ENCODE measurements at regions not wholly inside any gene's neighbourhood (a gene's known extent, or its start where the extent isn't known, plus 50 kb on each side); places are given as distances from the start of the nearest gene placed in this dataset.
"Not testable (repeated sequence)": the region's sequence is repeated elsewhere in the genome, so short reads cannot be mapped to it uniquely, and the experiment has no call there.

- DNase-seq (ENCODE audit: low read depth), result not testable (repeated sequence)
Measured at GRCh38 chr21:35466681-35467080, 417.6 kb upstream of the RUNX1 start.

- DNase-seq (ENCODE audit: low read depth), result no peak
Measured at GRCh38 chr21:35465741-35466140, 416.6 kb upstream of the RUNX1 start.

GRCh38 chr21:35461700-35462099 is 412.6 kb upstream of the RUNX1 start:
- no peak for DNase-seq (ENCODE audit: low read depth)

GRCh38 chr21:35460441-35460840 is 411.3 kb upstream of the RUNX1 start:
- no peak for DNase-seq (ENCODE audit: low read depth)

GRCh38 chr21:35458405-35458804 is 409.3 kb upstream of the RUNX1 start:
- DNase-seq (ENCODE audit: low read depth), result no peak

GRCh38 chr21:35457097-35457804 is 408.1 kb upstream of the RUNX1 start:
- DNase-seq (ENCODE audit: low read depth), result no peak

- no peak for DNase-seq (ENCODE audit: low read depth)
Measured at GRCh38 chr21:35451276-35451675, 402.2 kb upstream of the RUNX1 start.

GRCh38 chr21:35450830-35451229 is 401.7 kb upstream of the RUNX1 start:
- no peak for DNase-seq (ENCODE audit: low read depth)

- no peak for DNase-seq (ENCODE audit: low read depth)
Measured at GRCh38 chr21:35449846-35450245, 400.7 kb upstream of the RUNX1 start.

GRCh38 chr21:35448876-35449599 is 399.9 kb upstream of the RUNX1 start:
- no peak for DNase-seq (ENCODE audit: low read depth)

- no peak for DNase-seq (ENCODE audit: low read depth)
Measured at GRCh38 chr21:35444391-35444790, 395.3 kb upstream of the RUNX1 start.

- no peak for DNase-seq (ENCODE audit: low read depth)
Measured at GRCh38 chr21:35441868-35442582, 392.9 kb upstream of the RUNX1 start.

- no peak for DNase-seq (ENCODE audit: low read depth)
Measured at GRCh38 chr21:35438643-35439404, 389.7 kb upstream of the RUNX1 start.

GRCh38 chr21:35437941-35438340 is 388.8 kb upstream of the RUNX1 start:
- DNase-seq (ENCODE audit: low read depth), result no peak

GRCh38 chr21:35436899-35437298 is 387.8 kb upstream of the RUNX1 start:
- no peak for DNase-seq (ENCODE audit: low read depth)

- DNase-seq (ENCODE audit: low read depth), result not testable (repeated sequence)
Measured at GRCh38 chr21:35432601-35433000, 383.5 kb upstream of the RUNX1 start.

GRCh38 chr21:35430260-35430659 is 381.2 kb upstream of the RUNX1 start:
- DNase-seq (ENCODE audit: low read depth), result no peak

GRCh38 chr21:35428937-35429336 is 379.8 kb upstream of the RUNX1 start:
- DNase-seq (ENCODE audit: low read depth), result no peak

GRCh38 chr21:35428489-35428888 is 379.4 kb upstream of the RUNX1 start:
- no peak for DNase-seq (ENCODE audit: low read depth)

- DNase-seq (ENCODE audit: low read depth), result peak; percentile 28
Measured at GRCh38 chr21:35428001-35428320, 378.9 kb upstream of the RUNX1 start.

GRCh38 chr21:35427320-35428000 is 378.4 kb upstream of the RUNX1 start:
- DNase-seq (ENCODE audit: low read depth), result no peak

GRCh38 chr21:35426897-35427296 is 377.8 kb upstream of the RUNX1 start:
- DNase-seq (ENCODE audit: low read depth), result no peak
